PC-9 (cell line): ENCODE measurements at regions not wholly inside any gene's neighbourhood (a gene's known extent, or its start where the extent isn't known, plus 50 kb on each side); places are given as distances from the start of the nearest gene placed in this dataset.

Source experiments
- CTCF ChIP-seq: fragments of 200-600 bp; sonication (generic); conservative IDR thresholded peaks from 2 replicates; pipeline ENCODE4 v1.6.1; 2017; ENCODE audit warnings: mixed run types, antibody characterized with exemption, mild to moderate bottlenecking, moderate library complexity
- EZH2 ChIP-seq: fragments of 200-600 bp; sonication (generic); IDR thresholded peaks from 2 replicates; pipeline ENCODE4 v1.8.0; 2017; ENCODE audit warnings: antibody characterized with exemption, low read depth

DNA sequence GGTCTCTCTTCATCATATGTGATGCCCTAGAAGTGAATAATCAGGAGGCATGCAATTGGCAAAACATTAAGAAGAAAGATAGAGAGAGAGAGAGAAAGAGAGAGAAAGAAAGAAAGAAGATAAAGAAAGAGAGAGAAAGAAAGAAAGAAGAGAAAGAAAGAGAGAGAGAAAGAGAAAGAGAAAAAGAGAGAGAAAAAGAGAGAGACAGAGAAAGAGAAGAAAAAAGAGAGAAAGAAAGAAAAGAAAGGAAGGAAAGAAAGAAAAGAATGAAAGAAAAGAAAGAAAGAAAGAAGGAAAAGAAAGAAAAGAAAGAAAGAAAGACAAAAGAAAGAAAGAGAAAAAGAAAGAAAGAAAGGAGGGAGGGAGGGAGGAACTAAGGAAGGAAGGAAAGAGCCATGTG lies 318.9 kb downstream of the ICE1 start:
- TF ChIP-seq CTCF = no peak
- TF ChIP-seq EZH2 = no peak
